ENCODE measurements at regions not wholly inside any gene's neighbourhood (a gene's known extent, or its start where the extent isn't known, plus 50 kb on each side); places are given as distances from the start of the nearest gene placed in this dataset.
"Not testable (repeated sequence)": the region's sequence is repeated elsewhere in the genome, so short reads cannot be mapped to it uniquely, and the experiment has no call there.

DNA sequence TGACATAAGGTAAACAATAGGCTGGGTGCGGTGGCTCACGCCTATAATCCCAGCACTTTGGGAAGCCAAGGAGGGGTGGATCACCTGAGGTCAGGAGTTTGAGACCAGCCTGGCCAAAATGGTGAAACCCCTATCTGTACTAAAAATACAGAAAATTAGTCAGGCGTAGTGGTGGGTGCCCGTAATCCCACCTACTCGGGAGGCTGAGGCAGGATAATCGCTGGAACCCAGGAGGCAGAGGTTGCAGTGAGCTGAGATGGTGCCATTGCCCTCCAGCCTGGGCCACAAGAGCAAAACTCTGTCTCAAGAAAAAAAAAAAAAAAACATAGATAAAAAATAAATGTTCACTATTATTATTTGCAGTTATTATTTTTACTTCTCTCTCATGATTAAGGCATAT lies 689.8 kb upstream of the FSHR start:
- TF ChIP-seq, protein P1, sequence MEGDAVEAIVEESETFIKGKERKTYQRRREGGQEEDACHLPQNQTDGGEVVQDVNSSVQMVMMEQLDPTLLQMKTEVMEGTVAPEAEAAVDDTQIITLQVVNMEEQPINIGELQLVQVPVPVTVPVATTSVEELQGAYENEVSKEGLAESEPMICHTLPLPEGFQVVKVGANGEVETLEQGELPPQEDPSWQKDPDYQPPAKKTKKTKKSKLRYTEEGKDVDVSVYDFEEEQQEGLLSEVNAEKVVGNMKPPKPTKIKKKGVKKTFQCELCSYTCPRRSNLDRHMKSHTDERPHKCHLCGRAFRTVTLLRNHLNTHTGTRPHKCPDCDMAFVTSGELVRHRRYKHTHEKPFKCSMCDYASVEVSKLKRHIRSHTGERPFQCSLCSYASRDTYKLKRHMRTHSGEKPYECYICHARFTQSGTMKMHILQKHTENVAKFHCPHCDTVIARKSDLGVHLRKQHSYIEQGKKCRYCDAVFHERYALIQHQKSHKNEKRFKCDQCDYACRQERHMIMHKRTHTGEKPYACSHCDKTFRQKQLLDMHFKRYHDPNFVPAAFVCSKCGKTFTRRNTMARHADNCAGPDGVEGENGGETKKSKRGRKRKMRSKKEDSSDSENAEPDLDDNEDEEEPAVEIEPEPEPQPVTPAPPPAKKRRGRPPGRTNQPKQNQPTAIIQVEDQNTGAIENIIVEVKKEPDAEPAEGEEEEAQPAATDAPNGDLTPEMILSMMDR (IDR thresholded peaks at IDR 0.05; ENCODE audit: insufficient read depth, low read depth, low read length): not testable (repeated sequence)
- not testable (repeated sequence) for TF ChIP-seq EZH2 (IDR thresholded peaks at IDR 0.05; ENCODE audit: insufficient read depth, low read length)
